NAMALWA (cell line): ENCODE measurements at regions not wholly inside any gene's neighbourhood (a gene's known extent, or its start where the extent isn't known, plus 50 kb on each side); places are given as distances from the start of the nearest gene placed in this dataset.
"Not testable (repeated sequence)": the region's sequence is repeated elsewhere in the genome, so short reads cannot be mapped to it uniquely, and the experiment has no call there.

ENCODE experiments used
- DNase-seq: peaks from one replicate; pipeline ENCODE4 v3.0.0-alpha.2; 2015; ENCODE audit warnings: low spot score

- no peak for DNase-seq
Measured at GRCh38 chr6:141057761-141058160, 1075.0 kb upstream of the GJE1 start.

- no peak for DNase-seq
Measured at GRCh38 chr6:141056945-141057625, 1075.6 kb upstream of the GJE1 start.

- DNase-seq = no peak
Measured at GRCh38 chr6:141050471-141050870, 1082.3 kb upstream of the GJE1 start.

GRCh38 chr6:141048451-141048850 is 1084.3 kb upstream of the GJE1 start:
- DNase-seq = no peak

GRCh38 chr6:141046496-141046895 is 1086.2 kb upstream of the GJE1 start:
- not testable (repeated sequence) for DNase-seq

GRCh38 chr6:141041596-141042087 is 1091.1 kb upstream of the GJE1 start:
- no peak for DNase-seq

GRCh38 chr6:141035312-141036200 is 1097.2 kb upstream of the GJE1 start:
- DNase-seq = no peak

GRCh38 chr6:141033101-141033500 is 1099.6 kb upstream of the GJE1 start:
- DNase-seq = no peak

GRCh38 chr6:141029908-141030307 is 1102.8 kb upstream of the GJE1 start:
- no peak for DNase-seq

- no peak for DNase-seq
Measured at GRCh38 chr6:141028791-141029280, 1103.9 kb upstream of the GJE1 start.

- no peak for DNase-seq
Measured at GRCh38 chr6:141026504-141026903, 1106.2 kb upstream of the GJE1 start.

GRCh38 chr6:141024526-141024925 is 1108.2 kb upstream of the GJE1 start:
- no peak for DNase-seq

GRCh38 chr6:141017941-141018340 is 1114.8 kb upstream of the GJE1 start:
- no peak for DNase-seq

- no peak for DNase-seq
Measured at GRCh38 chr6:141000917-141001316, 1131.8 kb upstream of the GJE1 start.

GRCh38 chr6:140993515-140993914 is 1139.2 kb upstream of the GJE1 start:
- no peak for DNase-seq

GRCh38 chr6:140992678-140993077 is 1140.0 kb upstream of the GJE1 start:
- DNase-seq = no peak

GRCh38 chr6:140988780-140989179 is 1143.9 kb upstream of the GJE1 start:
- DNase-seq = no peak

GRCh38 chr6:140987364-140988155 is 1145.2 kb upstream of the GJE1 start:
- DNase-seq = no peak

GRCh38 chr6:140985679-140986275 is 1146.9 kb upstream of the GJE1 start:
- DNase-seq = no peak

- no peak for DNase-seq
Measured at GRCh38 chr6:140980265-140980887, 1152.3 kb upstream of the GJE1 start.

- no peak for DNase-seq
Measured at GRCh38 chr6:140979642-140980091, 1153.1 kb upstream of the GJE1 start.
